Fibroblast of skin of left biceps (primary cell): ENCODE measurements at regions not wholly inside any gene's neighbourhood (a gene's known extent, or its start where the extent isn't known, plus 50 kb on each side); places are given as distances from the start of the nearest gene placed in this dataset.
"Not testable (repeated sequence)": the region's sequence is repeated elsewhere in the genome, so short reads cannot be mapped to it uniquely, and the experiment has no call there.

ENCODE experiments used
- DNase-seq, 2 experiments: peaks; one replicate each; pipeline ENCODE4 v3.0.0-alpha.2; 2013; ENCODE audit warnings: low read depth in 2 of 2

DNA sequence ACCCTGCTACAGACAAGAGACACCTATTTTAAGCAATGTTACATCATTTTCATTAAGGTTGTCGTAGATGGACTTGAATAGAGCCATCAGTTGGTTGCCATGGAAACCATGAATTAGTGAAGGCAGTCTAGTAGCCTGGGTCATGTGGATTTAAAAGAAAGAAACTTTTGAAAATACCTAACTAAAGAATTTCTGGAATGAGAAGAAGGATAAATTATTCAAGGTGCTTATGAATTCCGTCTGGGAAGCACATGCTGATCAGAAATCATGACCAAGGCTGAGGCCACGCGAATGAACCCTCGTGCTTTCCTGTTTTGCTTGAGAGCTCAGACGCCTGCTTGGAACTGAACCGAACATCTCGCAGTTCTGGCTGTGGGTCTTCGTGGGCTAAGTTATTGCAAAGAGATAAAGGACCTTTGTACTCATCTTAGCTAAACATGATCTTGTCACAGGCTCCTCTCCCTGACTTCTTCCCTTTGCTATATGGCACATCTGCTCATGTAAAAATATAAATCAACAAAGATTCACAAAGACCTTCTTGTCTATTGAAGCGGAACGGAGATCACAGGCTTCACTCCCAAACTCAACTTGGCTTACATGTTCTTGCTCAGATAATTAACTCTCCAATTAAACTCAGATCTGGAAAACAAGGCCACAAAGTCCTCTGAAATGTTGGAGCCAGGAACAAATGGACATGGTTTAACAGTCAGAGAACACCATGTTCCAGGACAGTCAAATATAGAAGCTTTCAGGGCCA, 140.2 kb downstream of the NUFIP1 start:
- peak in 1 of 2 experiments; percentile 5 for DNase-seq

DNA sequence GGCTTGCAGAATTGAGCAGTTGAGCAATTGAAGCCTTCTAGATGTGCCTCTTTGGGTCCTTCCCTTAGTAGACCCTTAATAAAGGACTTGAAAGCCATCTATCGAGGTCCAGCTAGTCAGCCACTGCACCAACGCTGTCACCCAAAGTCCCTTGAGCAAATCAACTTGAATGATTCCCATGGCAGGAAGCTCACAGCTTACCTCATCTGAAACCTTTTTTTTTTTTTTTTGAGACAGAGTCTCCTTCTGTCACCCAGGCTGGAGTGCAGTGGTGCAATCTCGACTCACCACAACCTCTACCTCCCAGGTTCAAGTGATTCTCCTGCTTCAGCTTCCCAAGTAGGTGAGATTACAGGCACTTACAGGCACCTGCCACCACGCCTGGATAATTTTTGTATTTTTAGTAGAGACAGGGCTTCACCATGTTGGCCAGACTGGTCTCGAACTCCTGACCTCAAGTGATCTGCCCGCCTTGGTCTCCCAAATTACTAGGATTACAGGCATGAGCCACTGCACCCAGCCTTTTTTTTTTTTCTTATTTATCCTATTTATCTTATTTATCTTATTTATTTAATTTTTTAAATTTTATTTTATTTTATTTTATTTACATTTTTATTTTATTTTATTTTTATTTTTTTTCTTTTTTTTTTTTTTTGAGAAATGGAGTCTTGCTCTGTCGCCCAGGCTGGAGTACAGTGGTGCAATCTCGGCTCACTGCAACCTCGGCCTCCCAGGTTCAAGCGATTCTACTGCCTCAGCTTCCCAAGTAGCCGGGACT, 143.8 kb downstream of the NUFIP1 start:
- not testable (repeated sequence) for DNase-seq

DNA sequence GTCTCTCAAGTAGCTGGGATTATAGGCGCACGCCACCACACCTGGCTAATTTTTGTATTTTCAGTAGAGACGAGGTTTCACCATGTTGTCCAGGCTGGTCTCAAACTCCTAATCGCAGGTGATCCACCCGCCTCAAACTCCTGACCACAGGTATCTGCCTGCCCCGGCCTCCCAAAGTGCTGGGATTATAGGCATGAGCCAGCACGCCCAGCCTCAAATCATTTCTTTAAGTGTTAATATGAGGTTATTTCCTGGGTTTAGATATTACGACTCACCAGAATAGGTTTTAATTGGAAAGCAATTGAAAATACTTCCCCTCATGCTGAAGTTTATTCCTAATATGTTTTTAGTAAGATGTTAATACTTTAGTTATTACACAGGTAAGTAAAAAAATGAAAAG, 144.5 kb downstream of the NUFIP1 start:
- DNase-seq = no peak

DNA sequence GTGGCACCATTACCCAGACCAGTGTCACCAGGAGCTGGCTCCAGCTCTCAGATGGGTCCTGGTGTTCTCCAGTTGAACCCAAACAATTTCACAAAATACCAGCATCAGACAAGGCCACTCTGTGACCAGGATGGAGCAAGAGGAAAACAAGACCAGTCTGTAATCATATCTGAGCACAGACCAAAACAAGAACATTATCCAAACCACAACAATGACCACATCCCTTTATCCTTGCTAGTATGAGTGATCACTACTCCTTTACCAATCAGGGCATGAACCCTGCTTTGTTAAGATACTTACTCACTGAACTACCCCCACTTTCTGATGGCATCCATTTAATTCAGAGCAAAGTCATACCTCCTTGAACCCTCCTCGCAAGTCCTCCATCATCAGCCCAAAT, 145.9 kb downstream of the NUFIP1 start:
- no peak for DNase-seq

DNA sequence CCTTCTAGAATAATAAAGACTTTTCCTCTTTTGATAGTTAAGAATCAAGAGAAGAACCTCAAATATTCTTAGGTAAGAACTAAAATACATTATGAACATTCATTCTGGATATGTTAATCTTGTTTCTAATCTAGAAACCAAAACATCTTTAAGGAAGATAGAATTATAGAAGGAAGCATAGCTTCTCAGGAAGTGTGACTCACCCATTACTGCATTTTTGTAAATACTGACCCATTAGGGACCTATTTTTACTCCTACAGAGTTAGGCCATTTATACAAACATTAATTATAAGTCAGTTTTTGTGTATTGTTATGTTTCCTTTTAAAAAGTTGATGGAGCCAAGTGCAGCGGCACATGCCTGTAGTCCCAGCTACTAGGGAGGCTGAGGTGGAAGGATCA, 147.1 kb downstream of the NUFIP1 start:
- no peak for DNase-seq

DNA sequence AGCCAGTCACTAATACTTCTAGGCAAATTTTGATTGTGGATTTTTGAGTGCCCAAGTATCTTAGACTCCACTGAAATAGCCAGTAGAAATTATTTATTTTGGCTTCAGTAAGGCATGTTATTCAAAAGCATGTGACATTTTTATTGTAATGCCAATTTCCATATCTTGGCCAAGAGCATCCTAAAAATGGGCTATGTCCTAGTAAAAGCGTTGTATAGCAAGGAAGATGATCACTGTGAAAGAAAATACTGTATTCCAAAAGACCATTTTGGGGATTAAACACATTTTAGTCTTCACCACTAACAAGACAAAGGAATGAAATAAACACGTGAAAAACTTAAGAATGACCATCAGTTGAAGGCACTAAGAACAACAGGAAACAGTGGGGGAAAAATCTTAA, 149.1 kb downstream of the NUFIP1 start:
- DNase-seq = no peak

DNA sequence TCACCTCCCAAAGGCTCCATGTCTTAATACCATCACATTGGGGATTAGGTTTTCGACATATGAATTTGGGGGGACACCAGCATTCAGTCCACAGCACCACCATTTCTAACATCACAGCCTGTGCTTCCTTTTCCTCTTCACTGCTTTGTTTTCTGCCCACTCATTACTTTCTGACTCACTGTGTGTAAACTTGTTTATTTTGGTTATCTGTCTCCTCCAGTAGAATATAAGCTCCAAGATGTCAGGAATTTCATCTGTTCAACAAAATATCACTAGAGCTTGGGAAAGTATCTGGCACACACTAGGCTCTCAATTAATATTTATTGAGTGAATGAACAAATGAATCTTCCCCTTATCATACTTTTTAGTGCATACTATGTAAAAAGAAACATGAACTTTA, 152.0 kb downstream of the NUFIP1 start:
- no peak for DNase-seq

DNA sequence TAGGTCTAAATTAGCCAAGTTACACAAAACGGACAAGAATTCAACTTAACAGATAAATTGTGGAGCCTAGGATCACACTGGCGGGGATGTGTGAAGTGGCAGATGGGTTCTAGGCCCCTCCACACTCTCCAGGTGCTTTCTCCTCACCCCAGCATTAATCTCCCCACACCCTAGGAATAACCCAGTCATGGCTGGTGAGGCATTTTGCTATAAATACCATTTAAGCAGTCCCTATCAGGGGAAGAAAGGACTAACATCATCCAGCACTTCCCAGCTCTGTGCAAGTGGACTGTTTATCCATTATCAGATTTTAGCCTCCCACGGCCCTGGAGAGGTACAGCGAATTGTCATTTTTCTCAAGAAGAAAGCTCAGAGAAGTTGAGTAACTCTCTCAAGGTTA, 154.9 kb downstream of the NUFIP1 start:
- no peak for DNase-seq

DNA sequence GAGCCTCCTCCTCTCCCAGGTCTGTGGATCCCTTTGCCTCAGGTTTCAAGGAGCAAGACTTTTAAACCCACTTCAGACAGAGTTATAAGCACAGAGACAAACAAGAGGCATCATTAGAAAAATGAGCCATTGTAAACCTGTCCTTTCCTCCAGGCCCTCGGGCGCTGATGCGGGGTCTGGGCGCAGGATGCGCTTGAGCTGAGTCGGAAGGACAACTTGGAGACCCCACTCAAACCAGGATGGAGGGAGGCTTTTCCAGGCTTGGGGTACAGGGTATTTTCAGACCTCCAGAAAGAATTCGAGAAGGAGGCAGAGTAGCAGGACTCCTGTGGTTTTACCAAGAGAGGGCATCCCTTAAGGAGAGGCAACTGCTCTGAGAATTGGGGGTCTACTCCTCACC, 155.6 kb downstream of the NUFIP1 start:
- DNase-seq = no peak

DNA sequence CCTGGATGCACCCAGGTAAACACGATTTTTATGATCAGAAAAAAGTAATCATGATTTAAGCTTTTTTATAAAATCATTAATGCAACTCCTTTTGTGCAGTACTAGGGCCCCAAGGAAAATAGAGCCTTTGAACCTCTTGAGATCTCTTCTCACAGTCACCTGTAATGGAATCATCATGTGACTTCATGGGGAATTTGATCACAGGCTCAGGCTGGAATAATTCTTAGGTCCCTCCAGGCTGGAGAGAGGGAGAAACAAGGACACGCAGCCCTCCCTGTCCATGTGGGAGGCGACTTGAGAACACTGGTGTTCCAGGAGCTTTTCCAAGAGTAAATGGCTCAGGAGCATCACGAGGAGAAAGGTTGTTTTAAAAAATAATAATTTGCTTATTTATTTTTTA, 156.1 kb downstream of the NUFIP1 start:
- DNase-seq = no peak

DNA sequence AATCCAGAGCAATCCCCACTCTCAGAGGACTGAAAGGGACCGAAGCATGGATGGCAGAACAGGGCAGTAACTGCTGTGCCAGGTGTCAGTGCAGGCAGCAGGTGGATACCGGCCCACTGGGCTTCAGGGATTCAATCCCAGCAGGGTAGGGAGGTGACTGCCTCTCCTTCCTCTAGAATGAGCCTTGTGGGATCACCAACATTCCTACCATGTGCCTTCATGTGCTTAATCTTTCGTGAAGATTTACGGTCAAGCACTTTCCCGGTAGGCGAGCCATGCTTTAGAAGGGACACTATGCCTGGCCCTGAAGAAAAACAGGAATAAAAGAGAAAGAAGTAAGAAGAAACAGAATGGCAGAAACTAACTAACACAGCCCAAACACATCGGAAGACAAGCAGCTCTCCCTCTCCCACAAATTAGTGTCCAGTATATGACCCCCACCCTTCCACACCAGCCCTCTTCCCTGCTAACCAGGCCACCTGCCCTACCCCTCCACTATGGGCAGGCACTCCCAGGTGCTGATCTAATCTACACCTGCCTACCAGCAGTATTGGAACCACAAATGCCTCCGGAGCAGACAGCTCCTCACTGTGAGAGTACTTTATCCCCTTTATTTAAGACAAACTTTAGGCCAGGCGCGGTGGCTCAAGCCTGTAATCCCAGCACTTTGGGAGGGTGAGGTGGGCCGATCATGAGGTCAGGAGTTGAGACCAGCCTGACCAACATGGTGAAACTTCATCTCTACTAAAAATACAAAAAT, 162.5 kb downstream of the NUFIP1 start:
- DNase-seq = no peak

DNA sequence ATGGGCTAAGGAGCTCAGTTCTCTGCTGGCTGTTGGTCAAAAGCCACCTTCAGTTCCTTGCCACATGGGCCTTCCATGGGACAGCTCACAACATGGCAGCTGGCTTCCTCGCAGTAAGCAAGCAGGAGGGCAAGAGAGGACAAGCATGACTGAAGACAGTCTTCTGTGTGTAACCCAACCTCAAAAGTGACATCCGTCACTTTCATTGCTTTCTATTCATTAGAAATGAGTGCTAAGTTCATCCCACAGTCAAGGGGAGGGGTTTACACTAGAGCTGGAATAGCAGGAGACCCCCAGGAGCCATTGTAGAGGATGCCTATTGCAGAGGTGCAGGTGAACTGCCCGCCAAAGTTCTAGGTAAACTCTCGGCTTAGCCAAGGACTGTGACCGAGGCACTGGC, 163.3 kb downstream of the NUFIP1 start:
- no peak for DNase-seq

DNA sequence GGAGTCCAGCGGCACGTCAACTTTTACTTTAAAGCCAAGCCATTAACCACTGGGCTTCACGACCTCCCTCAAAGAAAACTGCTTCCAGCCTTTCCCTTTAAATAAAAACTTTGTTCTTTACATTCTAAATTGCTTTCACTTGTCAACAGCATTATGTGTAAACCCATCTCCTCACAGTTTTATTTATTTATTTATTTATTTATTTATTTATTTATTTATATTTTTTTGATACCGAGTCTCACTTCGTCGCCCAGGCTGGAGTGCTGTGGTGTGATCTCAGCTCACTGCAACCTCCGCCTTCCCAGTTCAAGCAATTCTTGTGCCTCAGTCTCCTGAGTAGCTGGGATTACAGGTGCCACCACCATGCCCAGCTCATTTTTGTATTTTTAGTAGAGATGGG, 165.7 kb downstream of the NUFIP1 start:
- not testable (repeated sequence) for DNase-seq

DNA sequence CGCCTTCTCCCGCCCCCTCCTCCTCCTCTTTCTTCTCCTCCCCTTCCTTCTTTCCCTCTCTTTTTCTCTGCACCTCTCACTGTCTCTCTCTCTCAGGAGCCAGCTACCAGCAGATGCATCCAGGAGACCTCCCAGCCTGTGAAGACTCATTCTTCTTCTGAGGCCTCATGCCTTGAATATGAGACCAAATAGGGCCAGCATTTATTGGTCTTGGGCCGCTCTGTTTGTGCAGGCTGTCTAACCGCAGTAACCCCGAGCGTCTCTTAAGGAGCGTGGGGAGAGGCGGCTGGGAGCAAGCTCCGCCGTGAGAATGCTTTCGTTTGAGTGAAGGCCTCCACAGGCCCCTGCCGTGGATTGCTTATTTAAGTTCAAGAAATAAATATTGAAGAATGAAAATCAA, 167.0 kb downstream of the NUFIP1 start:
- no peak for DNase-seq

DNA sequence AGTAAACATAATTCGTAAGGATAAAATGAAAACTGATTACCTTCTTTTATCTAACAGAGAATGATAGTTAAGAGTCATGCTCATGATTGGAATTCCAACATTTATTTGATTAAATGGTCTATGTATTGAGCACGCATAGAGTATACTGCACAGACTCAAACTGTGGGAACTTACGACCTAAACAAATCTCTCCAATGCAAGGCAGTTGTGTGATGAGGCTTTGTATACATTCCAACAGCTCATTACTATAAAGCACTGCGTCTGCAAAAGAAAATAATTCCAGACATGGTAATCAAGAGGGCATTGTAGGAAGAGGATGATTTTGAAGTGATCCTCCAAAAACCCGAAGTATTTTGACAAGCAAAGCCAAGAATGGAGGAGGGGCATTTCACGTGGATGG, 169.5 kb downstream of the NUFIP1 start:
- no peak for DNase-seq

DNA sequence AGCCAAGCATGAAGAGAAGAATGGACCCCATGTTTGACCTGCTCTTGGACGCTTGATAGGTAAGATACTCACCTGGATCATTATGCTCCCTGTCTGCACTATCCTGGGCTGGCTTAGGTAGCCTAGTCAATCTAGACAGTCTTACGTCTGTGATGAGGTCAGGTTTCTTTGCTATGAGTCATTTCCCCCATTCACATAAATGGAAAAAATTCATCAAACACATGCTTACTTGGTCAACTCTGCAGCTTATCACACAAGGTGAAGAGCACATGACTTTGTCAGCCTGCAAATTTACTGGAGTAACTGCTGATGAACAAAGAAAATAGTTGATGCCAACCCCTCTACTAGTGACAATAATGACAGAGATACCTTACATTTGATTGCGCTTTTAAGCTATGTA, 170.0 kb downstream of the NUFIP1 start:
- peak in 1 of 2 experiments; percentile 31 for DNase-seq

DNA sequence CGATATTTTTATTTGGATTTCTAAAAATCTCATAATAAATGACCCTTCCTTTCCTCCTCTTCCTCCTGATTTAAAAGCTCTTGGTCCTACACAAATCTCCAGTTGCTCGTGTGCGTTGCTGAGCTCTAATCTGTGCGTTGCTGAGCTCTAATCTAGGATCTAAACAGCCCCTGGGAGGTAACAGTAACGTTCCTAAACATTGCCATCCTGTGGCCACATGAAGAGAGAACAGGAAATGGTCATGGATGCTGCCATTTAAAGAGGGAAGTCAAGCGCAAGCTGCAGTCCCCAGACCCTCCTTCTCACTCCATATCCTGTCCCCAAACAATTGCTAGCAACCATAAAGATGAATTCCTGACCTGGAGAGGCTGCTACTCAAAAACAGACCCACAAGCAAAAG, 170.8 kb downstream of the NUFIP1 start:
- DNase-seq = no peak

DNA sequence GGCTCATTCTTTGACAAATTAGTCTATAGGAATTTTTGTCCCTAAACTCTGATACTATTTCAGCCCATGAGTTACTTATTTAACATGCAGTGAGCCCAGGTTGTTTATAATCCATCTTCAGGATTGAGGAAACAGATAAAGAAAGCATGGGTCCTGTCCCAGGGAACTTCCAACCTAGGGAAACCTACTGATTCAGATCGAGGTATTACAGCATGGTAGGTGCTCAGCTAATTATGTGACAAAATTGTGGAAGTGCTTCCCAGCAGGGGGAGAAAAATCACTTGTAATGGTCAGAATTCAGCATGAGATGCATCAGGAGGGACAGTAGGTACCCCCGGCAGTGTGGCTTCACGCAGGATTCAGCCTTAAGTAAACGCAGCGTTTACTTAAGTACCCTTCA, 171.3 kb downstream of the NUFIP1 start:
- DNase-seq = no peak

DNA sequence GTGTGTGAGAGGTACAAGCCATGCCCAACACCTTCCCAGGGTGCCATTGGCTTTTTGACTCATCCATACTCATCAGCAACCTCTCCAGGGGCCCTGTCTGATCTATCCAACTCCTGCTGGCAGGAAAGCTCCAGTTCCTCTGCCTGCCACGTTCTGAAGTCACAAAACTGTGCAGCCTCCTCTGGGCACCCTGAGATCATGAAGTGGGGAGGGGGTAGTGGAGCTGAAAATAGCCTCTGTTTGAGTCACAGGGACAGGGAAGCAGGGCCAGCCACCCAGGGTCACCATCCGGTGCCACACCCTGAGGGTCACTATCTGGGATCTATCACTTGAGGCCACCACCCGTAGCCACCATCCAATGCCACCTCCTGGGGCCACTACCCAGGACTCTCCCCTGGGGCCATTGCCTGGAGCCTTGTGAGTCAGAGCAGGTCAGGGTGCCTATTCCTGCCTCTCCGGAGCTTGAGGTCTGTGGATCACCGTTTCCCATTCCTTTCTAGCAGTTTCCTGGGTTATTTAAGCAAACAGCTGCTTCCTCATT, 172.1 kb downstream of the NUFIP1 start:
- no peak for DNase-seq

DNA sequence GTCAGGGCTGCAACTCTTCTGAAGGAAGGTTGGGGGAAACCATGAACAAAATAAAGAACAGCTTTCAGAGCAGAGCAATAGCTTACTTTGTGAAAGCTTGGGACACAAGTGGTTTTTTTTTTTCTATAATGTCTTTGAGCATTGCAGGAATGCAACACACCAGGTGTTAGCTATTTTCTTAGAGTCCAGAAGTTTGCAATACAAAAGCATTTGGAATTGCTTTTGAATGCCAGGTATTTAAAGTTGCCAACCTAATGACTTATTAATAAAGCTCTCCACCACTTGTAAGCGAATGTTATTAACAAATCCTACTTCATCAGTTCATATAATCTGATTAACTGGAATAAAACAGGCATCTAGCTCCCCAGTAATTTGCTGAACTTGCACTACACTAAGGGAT, 172.6 kb downstream of the NUFIP1 start:
- no peak for DNase-seq

DNA sequence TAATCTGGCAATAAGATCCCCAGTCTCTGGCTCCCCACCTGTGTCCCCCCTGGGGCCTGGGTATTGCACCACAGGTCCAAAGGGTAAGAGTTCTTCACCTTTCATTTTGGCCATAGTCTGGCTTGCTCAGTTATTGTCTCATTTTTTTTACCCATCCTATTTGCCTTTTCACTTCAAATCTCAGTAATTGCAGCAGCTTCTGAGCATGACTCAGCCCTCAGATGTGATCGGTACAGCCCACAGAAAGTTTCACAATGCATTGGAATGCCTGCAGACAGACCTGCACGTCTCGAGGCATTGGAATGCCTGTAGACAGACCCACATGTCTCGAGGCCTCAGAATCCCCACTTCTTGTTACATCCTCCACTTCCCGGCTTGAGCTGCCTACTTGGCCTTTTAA, 173.6 kb downstream of the NUFIP1 start:
- DNase-seq = peak; percentile 96 to 97

DNA sequence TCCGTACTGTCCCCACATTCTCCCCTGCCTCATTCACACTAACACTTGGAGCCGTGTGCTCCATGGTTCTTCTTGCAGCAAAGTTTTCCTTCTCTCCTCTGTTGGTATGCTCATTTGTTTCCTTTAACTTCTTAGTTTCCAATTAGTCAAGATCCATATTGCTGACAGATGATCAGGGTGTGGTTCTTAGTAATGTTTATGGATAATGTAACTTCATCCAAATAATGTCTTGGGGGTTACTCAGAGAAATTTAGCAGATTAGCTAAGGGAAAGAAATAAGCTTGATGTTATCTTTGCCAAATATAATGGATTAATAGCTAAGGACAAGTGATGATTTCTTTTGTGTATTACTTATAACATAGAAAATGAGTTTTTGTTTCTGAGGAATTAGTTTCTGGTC, 174.4 kb downstream of the NUFIP1 start:
- no peak for DNase-seq
